ENCODE measurements at regions not wholly inside any gene's neighbourhood (a gene's known extent, or its start where the extent isn't known, plus 50 kb on each side); places are given as distances from the start of the nearest gene placed in this dataset.

GRCh38 chr5:96601715-96602244, 60.4 kb upstream of the CAST start:
- POLR2A ChIA-PET: no interaction called here
- Mint-ChIP-seq H3K36me3 (ENCODE audit: low read depth) (no peaks in the 10 kb centered on the region), H3K27ac (no peak overlapping the region), H3K27me3 (no peaks in the 10 kb centered on the region), H3K4me3 (no peak overlapping the region), H3K9me3 (no peaks in the 10 kb centered on the region), H3K4me1 (no peaks in the 10 kb centered on the region)
- DNase-seq: no peak
- intact Hi-C loops (cut with micrococcal nuclease): loop anchor here (1.0 to 10.0 kb wide), 5 partner anchors 164 to 956 kb away; no protein-coding TSS in a partner anchor
- peak; percentile 75 for ATAC-seq (ENCODE audit: low read depth)
- CTCF ChIA-PET: interaction anchor here (0.6 to 3.2 kb wide), 16 partner anchors 9 to 956 kb away, joined by 3 to 12 read pairs (median 4); no protein-coding TSS in a partner anchor
- TF ChIP-seq CTCF (IDR thresholded peaks at IDR 0.05): peak; percentile 45

- no peak for DNase-seq
- intact Hi-C loops (cut with micrococcal nuclease): loop anchor here (5.0 to 10.0 kb wide), 2 partner anchors 165 to 818 kb away; no protein-coding TSS in a partner anchor
- Mint-ChIP-seq H3K36me3 (ENCODE audit: low read depth) (no peaks in the 10 kb centered on the region), H3K9me3 (no peaks in the 10 kb centered on the region), H3K27me3 (no peaks in the 10 kb centered on the region), H3K27ac (no peak overlapping the region), H3K4me3 (no peak overlapping the region), H3K4me1 (no peaks in the 10 kb centered on the region)
- ATAC-seq (ENCODE audit: low read depth): no peak
- POLR2A ChIA-PET: no interaction called here
- CTCF ChIA-PET: interaction anchor here (0.8 to 3.2 kb wide), 9 partner anchors 8 to 747 kb away, joined by 3 to 12 read pairs (median 4); no protein-coding TSS in a partner anchor
- TF ChIP-seq CTCF (IDR thresholded peaks at IDR 0.05): no peak
These were observed 59.4 kb upstream of the CAST start for GRCh38 chr5:96602776-96603175.

- TF ChIP-seq CTCF (IDR thresholded peaks at IDR 0.05): no peak
- CTCF ChIA-PET: interaction anchor here (1.2 kb wide), 1 partner anchor 9 kb away, joined by 3 read pairs; no protein-coding TSS in a partner anchor
- POLR2A ChIA-PET: no interaction called here
- H3K27me3 Mint-ChIP-seq: peaks cover 6% of the 10 kb centered on the region
- H3K27ac Mint-ChIP-seq: no peak overlapping the region
- H3K4me1 Mint-ChIP-seq: no peaks in the 10 kb centered on the region
- no peaks in the 10 kb centered on the region for H3K9me3 Mint-ChIP-seq
- ATAC-seq (ENCODE audit: low read depth) (no peak), DNase-seq (no peak)
- H3K36me3 Mint-ChIP-seq (ENCODE audit: low read depth): no peaks in the 10 kb centered on the region
- H3K4me3 Mint-ChIP-seq: no peak overlapping the region
- intact Hi-C loops (cut with micrococcal nuclease): loop anchor here (10.0 kb wide), 1 partner anchor 820 kb away; no protein-coding TSS in a partner anchor
These were observed 56.9 kb upstream of the CAST start for GRCh38 chr5:96605144-96605837.

- Mint-ChIP-seq H3K36me3 (ENCODE audit: low read depth) (no peaks in the 10 kb centered on the region), H3K9me3 (no peaks in the 10 kb centered on the region), H3K27me3 (peaks cover 19% of the 10 kb centered on the region), H3K27ac (no peak overlapping the region), H3K4me1 (peaks cover 4% of the 10 kb centered on the region), H3K4me3 (no peak overlapping the region)
- no peak for TF ChIP-seq CTCF (IDR thresholded peaks at IDR 0.05)
- DNase-seq: no peak
- intact Hi-C loops (cut with micrococcal nuclease): loop anchor here (10.0 kb wide), 1 partner anchor 825 kb away; no protein-coding TSS in a partner anchor
- ChIA-PET CTCF (no interaction called here), POLR2A (no interaction called here)
- no peak for ATAC-seq (ENCODE audit: low read depth)
These were observed 52.8 kb upstream of the CAST start for GRCh38 chr5:96609369-96609768.

GRCh38 chr5:96610747-96611146, 51.4 kb upstream of the CAST start:
- no peak for TF ChIP-seq CTCF (IDR thresholded peaks at IDR 0.05)
- Mint-ChIP-seq H3K4me3 (no peak overlapping the region), H3K27ac (no peak overlapping the region), H3K36me3 (ENCODE audit: low read depth) (no peaks in the 10 kb centered on the region), H3K9me3 (no peaks in the 10 kb centered on the region), H3K27me3 (peaks cover 19% of the 10 kb centered on the region), H3K4me1 (peaks cover 4% of the 10 kb centered on the region)
- no peak for DNase-seq
- POLR2A ChIA-PET: no interaction called here
- intact Hi-C loops (cut with micrococcal nuclease): no loop called here
- ATAC-seq (ENCODE audit: low read depth): no peak
- CTCF ChIA-PET: interaction anchor here (1.2 kb wide), 1 partner anchor 9 kb away, joined by 4 read pairs; no protein-coding TSS in a partner anchor

Measured in activated B cell treated with CpG ODN at 0.5 μM for 24 hours (primary cell).